ENCODE measurements at regions not wholly inside any gene's neighbourhood (a gene's known extent, or its start where the extent isn't known, plus 50 kb on each side); places are given as distances from the start of the nearest gene placed in this dataset.
"Not testable (repeated sequence)": the region's sequence is repeated elsewhere in the genome, so short reads cannot be mapped to it uniquely, and the experiment has no call there.

DNA sequence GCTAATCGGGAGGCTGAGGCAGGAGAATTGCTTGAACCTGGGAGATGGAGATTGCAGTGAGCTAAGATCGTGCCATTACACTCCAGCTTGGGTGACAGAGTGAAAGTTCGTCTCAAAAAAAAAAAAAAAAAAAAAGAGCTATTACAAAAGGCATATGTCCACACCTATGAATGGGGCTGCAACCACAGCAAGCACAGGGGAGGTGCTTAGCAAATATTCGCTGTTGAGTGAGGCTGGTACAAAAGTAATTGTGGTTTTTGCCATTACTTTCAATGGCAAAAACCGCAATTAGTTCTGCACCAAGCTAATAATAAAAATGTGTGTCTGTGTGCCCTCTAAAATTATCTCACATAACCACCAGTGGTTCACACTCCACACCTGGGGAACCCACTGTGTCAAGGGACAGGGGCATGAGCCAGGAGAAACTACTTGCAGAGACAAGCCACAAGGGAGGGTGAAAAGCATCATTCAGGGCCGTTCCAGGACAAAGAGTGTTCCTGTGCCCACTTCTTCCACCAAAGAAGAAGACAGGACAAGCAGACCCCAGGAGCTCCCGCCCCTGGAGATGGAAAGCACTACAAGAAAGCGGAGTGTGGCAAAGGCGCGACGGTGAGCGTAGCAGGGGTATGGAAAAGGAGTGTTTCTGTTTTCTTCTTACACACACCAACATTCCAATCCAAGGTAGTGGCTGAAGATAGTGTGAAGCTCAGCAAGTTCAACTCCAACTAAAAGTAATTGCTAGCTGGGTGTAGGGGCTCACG lies 84.4 kb upstream of the CNEP1R1 start:
- no peak for DNase-seq

- no peak for DNase-seq
Observed at GRCh38 chr16:49944221-49944620, 80.8 kb upstream of the CNEP1R1 start.

- DNase-seq, result no peak
Observed at GRCh38 chr16:49947907-49948678, 76.9 kb upstream of the CNEP1R1 start.

DNA sequence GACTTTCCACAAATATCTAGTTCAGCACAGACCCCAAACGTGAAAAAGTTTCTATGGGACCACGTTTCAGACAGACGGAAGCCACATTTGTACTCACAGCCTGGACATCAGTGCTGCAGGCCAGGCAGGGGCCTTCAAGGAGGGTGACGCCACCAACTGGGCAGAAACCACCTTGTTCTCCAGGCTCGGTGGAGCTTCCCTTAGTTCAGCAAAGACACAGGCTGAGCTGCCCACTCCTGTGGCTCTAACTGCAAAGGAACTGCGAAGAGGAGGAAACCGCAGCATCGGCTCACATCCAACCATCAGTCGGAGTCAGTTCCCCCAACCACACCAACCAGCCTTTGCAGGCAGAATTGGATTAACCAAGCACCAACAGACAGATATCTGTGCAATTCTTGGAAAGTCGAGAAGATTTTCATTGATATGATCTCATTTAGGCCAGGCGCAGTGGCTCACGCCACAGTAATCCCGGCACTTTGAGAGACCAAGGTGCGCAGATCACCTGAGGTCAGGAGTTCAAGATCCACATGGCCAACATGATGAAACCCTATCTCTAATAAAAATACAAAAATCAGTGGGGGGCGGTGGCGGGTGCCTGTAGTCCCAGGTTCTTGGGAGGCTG lies 73.3 kb upstream of the CNEP1R1 start:
- no peak for DNase-seq

- DNase-seq, result no peak
Observed at GRCh38 chr16:49952386-49952785, 72.6 kb upstream of the CNEP1R1 start.

GRCh38 chr16:49953090-49953489 lies 71.9 kb upstream of the CNEP1R1 start:
- no peak for DNase-seq

GRCh38 chr16:49955858-49956257 lies 69.2 kb upstream of the CNEP1R1 start:
- no peak for DNase-seq

GRCh38 chr16:49956915-49957314 lies 68.1 kb upstream of the CNEP1R1 start:
- no peak for DNase-seq

- DNase-seq, result no peak
Observed at GRCh38 chr16:49958448-49958847, 66.6 kb upstream of the CNEP1R1 start.

DNA sequence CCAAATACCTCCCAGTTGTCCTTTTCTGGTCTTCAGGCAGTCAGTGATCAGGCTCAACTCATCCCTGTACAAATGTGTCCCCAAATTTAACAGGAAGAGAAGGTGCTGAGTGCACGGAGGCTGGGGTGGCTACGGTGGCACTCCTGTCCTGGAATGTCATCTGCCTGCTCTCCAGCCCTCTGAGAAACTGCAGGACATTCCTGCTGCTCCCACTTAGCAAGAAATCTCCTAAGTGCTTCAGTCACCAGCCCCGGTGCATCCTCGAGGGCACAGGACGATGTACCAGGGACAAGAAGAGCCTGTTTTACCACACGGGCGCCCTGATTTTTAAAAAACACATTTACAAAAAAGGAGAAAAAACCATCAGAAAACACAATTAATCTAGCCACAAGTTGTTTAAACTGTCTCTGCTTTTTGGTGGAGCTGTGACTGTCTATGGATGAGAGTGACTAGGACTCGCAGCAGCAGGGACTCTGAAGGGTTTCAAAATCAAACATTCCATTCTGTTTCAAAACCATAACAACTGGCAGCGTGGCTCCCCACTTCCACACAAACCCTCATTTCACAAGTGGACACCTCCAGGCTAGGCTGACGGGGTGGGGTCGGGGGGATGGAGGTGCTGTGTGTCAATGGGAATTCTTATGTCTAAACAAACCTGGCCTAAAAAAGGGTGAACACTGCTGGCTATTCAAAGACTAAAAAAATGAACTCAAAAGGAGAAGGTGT lies 65.3 kb upstream of the CNEP1R1 start:
- DNase-seq, result no peak

DNA sequence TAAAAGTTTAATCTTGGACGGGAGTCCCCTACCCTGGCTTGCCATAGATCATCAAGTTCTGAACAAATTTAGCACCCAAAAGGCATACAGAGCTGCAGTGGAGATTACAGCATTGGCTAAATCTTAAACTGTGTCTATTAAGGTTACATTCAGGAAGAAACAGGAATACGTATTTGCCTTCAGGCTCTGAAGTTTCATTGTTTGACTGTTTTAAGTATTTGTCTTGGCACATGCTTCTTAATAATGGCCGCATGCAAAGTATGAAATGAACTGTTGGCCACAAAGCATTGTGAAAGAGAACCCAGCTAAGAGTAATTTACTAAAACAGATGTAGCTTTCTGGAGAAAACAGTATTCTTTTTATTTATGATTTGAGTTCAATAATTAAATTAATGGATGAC lies 63.9 kb upstream of the CNEP1R1 start:
- no peak for DNase-seq

DNA sequence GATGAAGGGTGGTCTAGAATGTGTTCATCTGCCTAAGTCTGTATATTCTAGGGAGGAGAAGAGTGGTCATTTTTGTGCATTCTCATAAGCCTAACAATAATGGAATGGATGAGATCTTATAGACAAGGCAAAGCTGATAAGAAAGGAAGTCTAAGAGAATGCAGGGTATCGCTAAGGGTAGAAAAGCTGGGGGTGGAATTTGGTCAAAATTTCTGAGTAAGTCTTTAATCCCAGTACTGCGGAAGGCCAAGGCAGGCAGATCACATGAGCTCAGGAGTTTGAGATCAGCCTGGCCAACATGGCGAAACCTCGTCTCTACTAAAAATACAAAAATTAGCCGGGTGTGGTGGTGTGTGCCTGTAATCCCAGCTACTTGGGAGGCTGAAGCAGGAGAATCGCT lies 62.5 kb upstream of the CNEP1R1 start:
- not testable (repeated sequence) for DNase-seq

- DNase-seq, result no peak
Observed at GRCh38 chr16:49964316-49964715, 60.7 kb upstream of the CNEP1R1 start.

- DNase-seq, result no peak
Observed at GRCh38 chr16:49964973-49965372, 60.1 kb upstream of the CNEP1R1 start.

- no peak for DNase-seq
Observed at GRCh38 chr16:49967012-49967559, 57.9 kb upstream of the CNEP1R1 start.

DNA sequence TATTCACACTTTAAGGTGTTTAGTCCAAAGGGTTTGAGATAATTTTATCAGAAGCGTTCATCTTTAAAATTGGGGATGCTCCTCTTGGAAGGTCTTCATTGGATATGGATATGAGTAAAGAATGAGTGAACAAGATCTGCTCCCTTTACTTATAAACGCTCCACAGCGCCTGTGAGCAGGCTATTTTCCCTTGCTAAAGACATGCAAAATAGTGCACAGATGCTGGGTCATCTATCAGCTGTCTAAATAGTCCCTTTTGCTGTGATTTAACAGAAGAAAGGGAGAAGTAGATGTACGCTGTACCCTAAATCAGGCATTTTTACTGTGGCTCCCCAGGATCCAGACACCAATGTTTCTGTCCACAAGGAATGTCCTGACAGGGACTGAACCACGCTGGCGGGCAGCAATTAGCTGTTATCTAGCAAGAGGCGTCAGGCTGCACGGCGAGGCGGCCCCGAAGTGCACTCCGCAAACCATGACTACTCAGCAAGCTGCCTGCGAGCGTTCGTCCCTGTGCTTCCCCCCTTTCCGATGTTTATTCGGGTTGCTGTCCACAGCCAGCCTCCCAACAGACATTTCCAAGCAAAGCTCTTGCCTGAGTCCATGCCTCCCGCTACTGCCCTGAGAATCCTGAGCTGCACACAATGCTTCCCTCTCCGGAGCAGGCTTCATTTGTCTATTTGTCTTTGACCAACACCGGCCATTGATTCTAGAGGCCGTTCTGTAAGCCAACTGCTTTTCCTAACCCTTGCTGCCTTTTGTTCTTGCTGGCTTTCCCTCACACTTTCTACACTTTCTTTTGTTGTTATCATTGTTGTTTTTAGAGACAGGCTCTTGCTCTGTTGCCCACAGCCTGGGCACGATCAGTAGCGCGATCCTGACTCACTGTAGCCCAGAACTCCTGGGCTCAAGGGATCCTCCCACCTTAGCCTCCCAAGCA lies 55.7 kb upstream of the CNEP1R1 start:
- DNase-seq, result no peak

GRCh38 chr16:49970797-49971431 lies 54.1 kb upstream of the CNEP1R1 start:
- no peak for DNase-seq

- DNase-seq, result no peak
Observed at GRCh38 chr16:49972280-49972679, 52.7 kb upstream of the CNEP1R1 start.

GRCh38 chr16:49972961-49973360 lies 52.1 kb upstream of the CNEP1R1 start:
- no peak for DNase-seq

Measured in stimulated activated CD4-positive, alpha-beta T cell treated with anti-CD3 and anti-CD28 coated beads, Interleukin-4, amount 100 ng/mL, for 1 hour (primary cell).